GM06990 (cell line): ENCODE measurements at regions not wholly inside any gene's neighbourhood (a gene's known extent, or its start where the extent isn't known, plus 50 kb on each side); places are given as distances from the start of the nearest gene placed in this dataset.

Experiments used
- DNase-seq: peaks from one replicate; pipeline ENCODE4 v3.0.0-alpha.2; 2011; ENCODE audit not compliant: insufficient read length; ENCODE audit errors: extremely low read depth
- H3K27me3 ChIP-seq: replicated peaks from 2 replicates; pipeline ENCODE4 v1.6.0; 2011; ENCODE audit warnings: low read length; ENCODE audit not compliant: control insufficient read depth, insufficient read depth
- H3K36me3 ChIP-seq: 2 replicates; pipeline ENCODE4 v1.5.1; 2011; ENCODE audit warnings: low read length; ENCODE audit not compliant: control insufficient read depth, insufficient read depth
- H3K4me3 ChIP-seq: replicated peaks from 2 replicates; pipeline ENCODE4 v1.5.1; 2011; ENCODE audit warnings: low read depth, mild to moderate bottlenecking, control low read depth, low read length
- TF ChIP-seq, protein P1 (sequence below): IDR thresholded peaks from 2 replicates; pipeline ENCODE4 v1.5.1; 2011; ENCODE audit warnings: low read length, control low read depth, mild to moderate bottlenecking, inconsistent platforms; ENCODE audit not compliant: insufficient read depth, poor library complexity, severe bottlenecking

DNA sequence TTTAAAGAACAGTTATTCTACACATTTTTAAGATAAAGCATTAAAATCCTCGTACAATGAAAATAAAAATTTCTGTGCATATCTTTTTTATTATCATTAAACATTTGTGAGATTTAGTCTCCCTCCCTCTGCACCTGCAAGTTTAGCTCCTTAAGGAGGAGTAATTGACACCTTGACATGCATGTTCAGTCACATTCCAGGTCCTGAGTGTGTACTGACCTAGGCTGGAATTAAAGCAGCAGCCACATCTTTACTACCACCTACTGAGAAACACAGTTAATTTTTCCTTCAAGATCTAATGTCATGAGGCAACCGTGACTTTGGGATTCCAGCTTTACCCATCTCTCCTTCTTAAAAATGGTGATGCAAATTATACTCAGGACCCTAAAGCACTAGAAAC is 123.1 kb upstream of the FREM2 start:
- no peak for DNase-seq
- H3K4me3 ChIP-seq: no peak overlapping the region

DNA sequence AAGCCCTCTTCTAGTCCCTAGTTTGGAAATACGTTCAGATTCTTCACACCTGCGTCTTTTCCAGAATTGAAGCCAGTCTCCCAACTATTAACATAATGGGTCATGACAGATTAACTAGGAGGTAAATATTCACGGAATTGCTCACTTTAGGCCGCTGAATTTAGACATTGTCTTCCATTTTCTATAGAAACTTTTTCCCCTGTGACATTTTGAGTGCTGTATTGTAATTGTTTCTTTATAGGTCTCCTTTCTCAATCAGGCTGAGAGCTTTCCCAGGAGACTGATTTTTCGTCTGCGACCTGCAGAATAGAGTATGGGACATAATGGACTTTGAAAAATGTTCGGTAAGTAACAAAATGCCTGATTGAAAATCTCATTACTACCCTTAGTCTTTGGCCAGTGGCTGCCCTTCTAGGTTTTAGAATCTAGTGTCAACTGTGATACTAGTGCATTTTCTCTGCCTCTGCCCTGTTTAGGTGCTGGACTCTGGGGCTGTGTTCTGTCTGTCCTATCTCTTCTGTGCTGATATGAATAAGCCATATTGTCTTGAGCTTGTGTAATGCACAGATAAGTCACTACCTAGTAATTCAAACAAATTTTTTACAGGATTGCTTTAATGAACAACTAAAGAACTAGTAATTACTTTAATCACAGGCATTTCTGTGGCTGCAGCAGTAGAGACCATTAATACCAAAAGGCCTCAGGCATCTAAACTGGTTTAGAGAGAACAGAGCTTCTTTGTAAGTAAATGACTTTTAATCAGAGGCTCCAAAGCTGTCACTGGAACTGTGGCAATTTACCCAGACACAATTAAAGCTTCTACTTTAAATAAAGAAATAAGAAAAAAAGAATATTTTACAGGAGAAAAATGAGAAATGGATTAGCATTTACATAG is 122.4 kb upstream of the FREM2 start:
- Histone ChIP-seq H3K36me3 (no peaks in the 10 kb centered on the region), H3K4me3 (no peak overlapping the region), H3K27me3 (no peaks in the 10 kb centered on the region)
- no peak for DNase-seq
- TF ChIP-seq, protein P1, sequence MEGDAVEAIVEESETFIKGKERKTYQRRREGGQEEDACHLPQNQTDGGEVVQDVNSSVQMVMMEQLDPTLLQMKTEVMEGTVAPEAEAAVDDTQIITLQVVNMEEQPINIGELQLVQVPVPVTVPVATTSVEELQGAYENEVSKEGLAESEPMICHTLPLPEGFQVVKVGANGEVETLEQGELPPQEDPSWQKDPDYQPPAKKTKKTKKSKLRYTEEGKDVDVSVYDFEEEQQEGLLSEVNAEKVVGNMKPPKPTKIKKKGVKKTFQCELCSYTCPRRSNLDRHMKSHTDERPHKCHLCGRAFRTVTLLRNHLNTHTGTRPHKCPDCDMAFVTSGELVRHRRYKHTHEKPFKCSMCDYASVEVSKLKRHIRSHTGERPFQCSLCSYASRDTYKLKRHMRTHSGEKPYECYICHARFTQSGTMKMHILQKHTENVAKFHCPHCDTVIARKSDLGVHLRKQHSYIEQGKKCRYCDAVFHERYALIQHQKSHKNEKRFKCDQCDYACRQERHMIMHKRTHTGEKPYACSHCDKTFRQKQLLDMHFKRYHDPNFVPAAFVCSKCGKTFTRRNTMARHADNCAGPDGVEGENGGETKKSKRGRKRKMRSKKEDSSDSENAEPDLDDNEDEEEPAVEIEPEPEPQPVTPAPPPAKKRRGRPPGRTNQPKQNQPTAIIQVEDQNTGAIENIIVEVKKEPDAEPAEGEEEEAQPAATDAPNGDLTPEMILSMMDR: no peak

More for the DNA sequence above, 123.1 kb upstream of the FREM2 start:
- no peaks in the 10 kb centered on the region for H3K27me3 ChIP-seq
- TF ChIP-seq, protein P1: no peak
- no peaks in the 10 kb centered on the region for H3K36me3 ChIP-seq

DNA sequence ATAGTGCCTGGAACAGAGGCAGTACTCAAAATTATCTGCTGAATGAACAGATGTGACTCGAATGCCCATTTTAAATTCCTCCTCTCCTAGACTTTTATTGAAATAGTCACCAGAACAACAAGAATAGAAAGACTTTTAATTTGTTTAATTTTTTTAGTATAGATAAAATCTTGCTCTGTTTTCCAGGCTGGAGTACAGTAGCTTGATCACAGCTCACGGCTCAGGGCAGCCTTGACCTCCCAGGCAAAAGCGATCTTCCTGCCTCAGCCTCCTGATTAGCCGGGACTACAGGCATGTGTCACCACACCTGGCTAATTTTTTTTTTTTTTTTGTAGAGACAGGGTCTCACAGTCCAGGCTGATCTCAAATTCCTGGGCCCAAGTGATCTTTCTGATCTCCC is 120.9 kb upstream of the FREM2 start:
- TF ChIP-seq, protein P1: no peak
- Histone ChIP-seq H3K27me3 (no peaks in the 10 kb centered on the region), H3K36me3 (no peaks in the 10 kb centered on the region), H3K4me3 (no peak overlapping the region)
- DNase-seq: no peak

DNA sequence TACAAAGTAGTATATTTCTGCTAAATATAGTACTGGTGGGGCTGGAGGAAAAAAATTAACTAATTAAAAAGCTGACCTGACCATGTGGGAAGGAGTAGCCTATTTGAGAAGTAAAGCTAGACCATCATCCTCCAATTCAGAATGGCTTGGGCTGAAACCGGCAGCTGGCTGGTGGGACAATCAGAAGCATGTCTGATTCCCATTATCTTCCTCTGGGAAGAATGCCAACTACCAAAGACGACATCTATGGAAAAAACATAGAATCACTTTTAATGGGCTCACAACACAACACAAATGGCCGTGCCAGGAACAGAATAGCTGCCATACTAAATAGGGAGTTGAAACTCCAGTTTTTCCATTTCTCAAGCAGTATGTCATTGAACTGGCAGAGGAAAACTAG is 120.4 kb upstream of the FREM2 start:
- H3K27me3 ChIP-seq: no peaks in the 10 kb centered on the region
- no peak overlapping the region for H3K4me3 ChIP-seq
- DNase-seq: no peak
- no peaks in the 10 kb centered on the region for H3K36me3 ChIP-seq
- TF ChIP-seq, protein P1: no peak

DNA sequence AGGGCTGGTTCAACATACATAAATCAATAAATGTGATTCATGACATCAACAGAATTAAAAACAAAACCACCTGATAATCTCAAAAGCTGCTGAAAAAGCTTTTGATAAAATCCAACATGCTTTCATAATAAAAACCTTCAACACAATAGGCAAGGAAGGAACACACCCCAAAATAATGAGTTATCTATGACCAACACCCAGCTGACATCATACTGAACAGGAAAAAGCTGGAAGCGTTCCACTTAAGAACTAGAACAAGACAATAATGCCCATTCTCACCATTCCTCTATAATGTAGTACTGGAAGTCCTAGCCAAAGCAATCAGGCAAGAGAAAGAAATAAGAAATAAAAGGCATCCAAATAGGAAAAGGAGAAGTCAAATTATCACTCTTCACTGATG is 116.2 kb upstream of the FREM2 start:
- no peak for DNase-seq

More for the DNA sequence above, 116.2 kb upstream of the FREM2 start:
- no peaks in the 10 kb centered on the region for H3K36me3 ChIP-seq
- H3K4me3 ChIP-seq: no peak overlapping the region
- H3K27me3 ChIP-seq: no peaks in the 10 kb centered on the region
- TF ChIP-seq, protein P1: no peak
